GM12875 (cell line): ENCODE measurements at regions not wholly inside any gene's neighbourhood (a gene's known extent, or its start where the extent isn't known, plus 50 kb on each side); places are given as distances from the start of the nearest gene placed in this dataset.

Experiments
- H3K4me3 ChIP-seq: one replicate; pipeline ENCODE4 v1.5.1; 2011; ENCODE audit warnings: low read depth, low read length, control low read depth
- TF ChIP-seq, protein P1 (sequence below): IDR thresholded peaks from 2 replicates; pipeline ENCODE4 v1.5.1; 2011; ENCODE audit warnings: low read depth, mild to moderate bottlenecking, control low read depth, inconsistent platforms, low read length, moderate library complexity, borderline replicate concordance; ENCODE audit not compliant: insufficient read depth

DNA sequence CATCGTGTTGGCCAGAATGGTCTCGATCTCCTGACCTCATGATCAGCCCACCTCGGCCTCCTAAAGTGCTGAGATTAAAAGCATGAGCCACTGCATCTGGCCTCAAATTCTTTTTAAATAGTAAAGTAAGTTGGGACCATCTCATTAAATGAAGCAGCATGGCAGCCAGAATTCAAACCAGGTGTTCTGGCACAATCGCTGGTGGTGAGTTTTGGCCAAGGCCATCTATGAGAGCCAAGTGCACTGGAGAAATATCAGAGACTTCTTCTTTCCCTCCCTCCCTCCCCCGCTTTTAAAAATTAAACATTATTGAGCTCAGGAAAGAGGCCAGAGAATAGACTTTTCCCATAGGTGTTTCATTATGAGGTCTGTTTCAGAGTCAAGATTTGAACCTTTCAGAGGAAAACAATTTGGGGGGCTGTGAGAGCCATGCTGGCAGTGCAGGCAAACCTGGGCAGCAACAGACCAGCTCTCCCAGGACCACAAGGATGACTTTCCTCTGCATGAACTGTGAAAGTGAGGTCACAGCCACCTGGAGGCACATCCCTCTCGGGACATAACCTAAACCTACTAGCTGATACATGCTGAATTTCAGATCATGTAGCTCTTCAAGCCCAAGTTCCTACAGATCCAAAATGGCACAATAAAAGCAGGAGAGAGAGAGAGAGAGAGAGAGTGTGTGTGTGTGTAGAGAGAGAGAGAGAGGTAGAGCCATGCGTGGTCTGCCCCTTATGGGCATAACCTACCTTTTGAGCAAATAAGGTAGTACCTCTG, 94.6 kb upstream of the DMRT1 start:
- TF ChIP-seq, protein P1, sequence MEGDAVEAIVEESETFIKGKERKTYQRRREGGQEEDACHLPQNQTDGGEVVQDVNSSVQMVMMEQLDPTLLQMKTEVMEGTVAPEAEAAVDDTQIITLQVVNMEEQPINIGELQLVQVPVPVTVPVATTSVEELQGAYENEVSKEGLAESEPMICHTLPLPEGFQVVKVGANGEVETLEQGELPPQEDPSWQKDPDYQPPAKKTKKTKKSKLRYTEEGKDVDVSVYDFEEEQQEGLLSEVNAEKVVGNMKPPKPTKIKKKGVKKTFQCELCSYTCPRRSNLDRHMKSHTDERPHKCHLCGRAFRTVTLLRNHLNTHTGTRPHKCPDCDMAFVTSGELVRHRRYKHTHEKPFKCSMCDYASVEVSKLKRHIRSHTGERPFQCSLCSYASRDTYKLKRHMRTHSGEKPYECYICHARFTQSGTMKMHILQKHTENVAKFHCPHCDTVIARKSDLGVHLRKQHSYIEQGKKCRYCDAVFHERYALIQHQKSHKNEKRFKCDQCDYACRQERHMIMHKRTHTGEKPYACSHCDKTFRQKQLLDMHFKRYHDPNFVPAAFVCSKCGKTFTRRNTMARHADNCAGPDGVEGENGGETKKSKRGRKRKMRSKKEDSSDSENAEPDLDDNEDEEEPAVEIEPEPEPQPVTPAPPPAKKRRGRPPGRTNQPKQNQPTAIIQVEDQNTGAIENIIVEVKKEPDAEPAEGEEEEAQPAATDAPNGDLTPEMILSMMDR = no peak
- H3K4me3 ChIP-seq = no peak overlapping the region

DNA sequence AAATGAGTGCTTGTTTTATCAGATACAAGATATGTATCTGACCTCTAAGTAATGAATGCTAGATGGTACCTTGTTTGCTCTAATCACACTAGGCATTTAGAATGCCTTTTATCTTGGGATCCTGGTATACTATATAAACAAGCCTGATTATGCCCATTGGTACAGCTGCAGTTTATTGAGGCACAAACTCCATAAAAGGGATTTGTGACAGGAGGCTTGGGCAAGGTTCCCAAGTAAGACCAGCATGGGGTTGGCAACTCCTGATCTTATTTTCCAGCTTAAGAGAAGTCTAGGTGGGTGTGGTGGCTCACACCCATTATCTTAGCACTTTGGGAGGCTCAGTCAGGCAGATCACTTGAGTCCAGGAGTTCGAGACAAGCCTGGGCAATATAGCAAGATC, 93.9 kb upstream of the DMRT1 start:
- H3K4me3 ChIP-seq = no peak overlapping the region
- TF ChIP-seq, protein P1 = no peak

DNA sequence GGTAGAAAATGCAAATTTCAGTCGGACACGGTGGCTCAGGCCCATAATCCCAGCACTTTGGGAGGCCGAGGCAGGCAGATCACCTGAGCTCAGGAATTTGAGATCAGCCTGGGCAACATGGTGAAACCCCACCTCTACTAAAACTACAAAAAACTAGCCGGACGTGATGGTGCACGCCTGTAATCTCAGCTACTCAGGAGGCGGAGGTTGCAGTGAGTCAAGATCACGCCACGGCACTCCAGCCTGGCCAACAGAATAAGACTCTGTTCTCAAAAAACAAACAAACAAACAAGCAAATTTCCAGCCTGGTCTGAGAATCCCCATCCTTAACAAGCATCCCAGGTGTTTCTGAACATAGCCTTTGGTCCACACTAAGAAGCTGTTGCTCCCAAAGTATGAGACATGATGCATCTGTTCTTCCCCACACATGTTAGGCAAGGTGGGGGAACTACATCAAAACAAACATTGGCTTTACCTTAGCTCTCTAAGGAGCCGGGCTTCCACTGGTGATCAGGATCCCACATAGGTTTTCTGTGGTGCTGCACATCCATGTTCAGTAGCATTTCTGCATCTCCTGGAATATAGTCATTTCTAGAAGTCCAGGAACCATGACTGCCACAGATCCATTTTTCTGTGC, 92.5 kb upstream of the DMRT1 start:
- TF ChIP-seq, protein P1 = no peak
- H3K4me3 ChIP-seq = no peak overlapping the region

DNA sequence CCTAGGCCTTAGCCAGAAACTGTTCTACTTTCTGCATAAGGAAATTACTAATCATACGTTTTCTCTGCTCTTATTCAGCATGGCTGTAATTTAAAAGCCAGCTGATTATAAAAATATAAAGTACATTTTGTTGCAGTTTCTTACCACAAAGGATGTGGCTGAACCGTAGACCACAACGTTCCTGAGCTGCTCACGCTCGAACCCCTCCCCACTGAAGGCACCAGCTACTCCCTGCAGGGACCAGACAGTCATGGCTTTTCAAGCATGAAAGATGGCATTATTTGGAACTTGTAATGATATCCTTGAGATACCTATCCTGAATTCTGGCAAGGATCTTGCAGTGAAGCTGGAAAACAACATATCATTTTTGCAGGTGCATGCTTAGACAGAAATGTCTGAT, 91.8 kb upstream of the DMRT1 start:
- H3K4me3 ChIP-seq = no peak overlapping the region
- TF ChIP-seq, protein P1 = no peak

DNA sequence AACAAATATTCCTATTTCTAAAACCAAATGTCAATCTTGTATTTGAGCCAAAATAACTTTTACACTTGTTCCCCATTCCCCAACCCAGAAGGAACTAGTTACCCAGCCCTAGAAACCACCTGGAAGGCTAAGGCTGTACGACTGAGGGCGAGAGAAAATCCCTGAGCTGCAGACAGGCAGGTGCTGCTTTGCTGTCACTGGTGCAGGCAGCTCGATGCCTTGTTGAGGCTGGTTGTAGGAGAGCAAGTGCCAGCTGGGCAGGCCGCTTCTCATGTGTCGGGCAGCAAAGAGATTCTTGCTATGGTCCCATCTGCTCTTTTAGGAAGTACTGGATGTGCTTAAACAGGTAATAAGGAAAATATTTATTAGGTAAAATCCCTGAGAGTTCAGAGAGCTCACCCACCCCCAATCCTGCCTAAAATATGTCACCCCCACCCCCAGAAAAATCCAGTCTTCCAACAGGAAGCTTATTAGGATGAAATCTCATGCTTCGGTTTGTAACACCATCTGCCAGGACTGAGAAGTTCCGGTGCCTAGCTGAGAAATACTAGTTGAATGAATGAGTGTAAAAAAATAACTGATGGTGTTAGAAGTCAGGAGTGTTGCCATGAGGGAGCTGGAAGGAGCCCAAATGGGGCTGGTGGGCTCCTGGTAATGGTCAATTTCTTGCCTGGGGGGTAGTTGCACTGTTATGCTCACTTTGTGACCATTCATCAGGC, 91.1 kb upstream of the DMRT1 start:
- H3K4me3 ChIP-seq = no peak overlapping the region
- TF ChIP-seq, protein P1 = no peak

DNA sequence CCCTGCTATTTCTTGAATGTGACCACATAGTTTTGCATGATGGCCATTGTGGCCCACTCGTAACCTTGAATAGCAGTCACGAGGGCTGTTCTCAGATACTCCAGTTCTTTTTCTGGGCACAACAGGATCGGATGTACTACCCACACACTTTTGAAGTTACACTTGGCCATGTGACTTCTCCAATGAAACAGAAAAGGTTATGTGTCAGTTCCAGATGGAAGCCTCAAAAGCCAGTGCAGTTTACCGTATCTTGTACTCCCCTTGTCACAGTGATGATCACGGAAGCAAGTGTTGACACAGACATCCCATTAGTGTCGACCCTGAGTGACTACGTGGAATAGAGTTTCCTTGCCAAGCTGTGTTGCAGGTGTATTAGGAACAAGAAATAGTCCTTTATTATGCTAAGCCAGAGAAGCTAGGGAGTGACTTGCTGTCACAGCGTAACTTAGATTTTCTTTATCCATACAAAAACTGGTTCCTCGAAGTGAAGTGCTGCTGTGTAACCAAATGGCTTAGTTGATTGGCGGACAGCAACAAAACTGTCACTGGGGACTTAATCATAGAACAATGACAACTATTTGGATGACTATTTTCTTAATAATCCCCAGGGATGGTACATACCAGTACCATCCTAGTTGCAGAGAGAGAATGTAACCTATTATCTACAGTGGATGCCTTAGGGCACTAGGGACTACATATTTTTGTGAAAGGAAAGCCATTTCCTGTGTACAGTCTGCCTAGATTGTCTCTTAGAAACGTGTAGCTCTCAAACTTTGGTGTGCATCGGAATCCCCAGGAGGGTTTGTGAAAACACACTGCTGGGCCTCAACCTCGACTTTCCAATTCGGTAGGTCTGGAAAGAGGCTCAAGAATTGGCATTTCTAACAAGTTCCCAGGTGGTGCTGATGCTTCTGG, 90.1 kb upstream of the DMRT1 start:
- TF ChIP-seq, protein P1 = no peak
- H3K4me3 ChIP-seq = no peak overlapping the region
